Stimulated activated CD4-positive, alpha-beta T cell treated with anti-CD3 and anti-CD28 coated beads, Interleukin-1b, Interleukin-23, amount 100 ng/mL, for 1 hour (primary cell): ENCODE measurements at regions not wholly inside any gene's neighbourhood (a gene's known extent, or its start where the extent isn't known, plus 50 kb on each side); places are given as distances from the start of the nearest gene placed in this dataset.
"Not testable (repeated sequence)": the region's sequence is repeated elsewhere in the genome, so short reads cannot be mapped to it uniquely, and the experiment has no call there.

ENCODE experiments used
- DNase-seq, 2 donors: peaks; one replicate each; pipeline ENCODE4 v3.0.0-alpha.2; 2020; ENCODE audit warnings: low read depth in 2 of 2

- no peak for DNase-seq
Observed at GRCh38 chr2:147420947-147421675, 423.7 kb upstream of the ACVR2A start.

DNA sequence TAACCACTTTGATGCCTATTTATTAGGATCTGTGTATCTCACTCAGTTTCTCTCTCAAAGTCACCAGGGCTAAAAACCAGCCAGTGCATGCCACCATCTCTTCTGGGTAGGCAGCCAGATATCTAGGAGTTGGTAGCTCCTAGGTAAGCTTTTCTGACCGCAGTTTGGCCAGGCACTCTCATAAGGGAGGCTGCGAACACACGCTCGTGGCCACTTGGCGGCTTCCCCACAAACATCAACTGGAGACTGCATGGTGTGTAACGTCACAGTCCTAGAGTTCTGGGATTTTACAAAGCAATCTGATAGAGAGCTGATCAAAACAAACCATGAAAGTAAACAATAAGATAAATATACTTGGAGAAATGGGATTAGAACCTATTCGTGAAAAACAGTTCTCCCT is 424.3 kb upstream of the ACVR2A start:
- DNase-seq: no peak

DNA sequence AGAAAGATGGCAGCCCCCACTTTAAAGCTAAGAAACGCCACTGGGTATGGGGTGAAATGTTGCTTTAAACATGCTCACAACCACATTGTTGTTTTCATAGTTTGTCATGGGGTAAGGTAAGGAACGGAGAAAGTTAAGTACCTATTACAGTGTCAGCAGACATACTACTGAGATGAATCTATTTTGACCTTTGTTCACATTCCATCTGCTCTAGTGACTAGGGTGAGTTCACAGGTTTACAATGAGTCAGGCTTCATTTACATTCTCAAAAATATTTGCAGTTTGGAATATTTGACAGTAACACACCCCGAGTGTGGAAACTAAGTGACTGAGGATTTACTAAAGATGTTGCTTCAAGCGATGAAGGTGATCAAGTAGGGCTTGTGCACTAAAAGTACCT is 428.7 kb upstream of the ACVR2A start:
- no peak for DNase-seq

GRCh38 chr2:147414656-147415055 is 430.2 kb upstream of the ACVR2A start:
- DNase-seq: not testable (repeated sequence)

- DNase-seq: no peak
Observed at GRCh38 chr2:147408357-147408756, 436.5 kb upstream of the ACVR2A start.

DNA sequence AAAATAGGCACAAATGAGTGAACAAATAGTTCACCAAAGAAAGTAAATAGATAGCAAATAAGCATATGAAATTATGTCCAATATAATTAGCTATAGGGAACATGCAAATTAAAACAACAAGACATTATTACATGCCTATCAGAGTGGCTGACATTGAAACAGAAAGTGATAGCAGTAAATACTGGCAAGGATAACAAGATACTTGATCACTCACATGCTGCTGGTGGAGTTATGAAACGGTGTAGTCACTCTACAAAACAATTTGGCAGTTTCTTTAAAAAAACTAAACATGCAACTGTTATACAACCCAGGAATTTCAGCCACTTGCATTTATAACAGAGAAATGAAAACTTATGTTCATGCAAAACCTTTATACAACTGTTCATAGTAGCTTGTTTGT is 439.2 kb upstream of the ACVR2A start:
- no peak for DNase-seq

- DNase-seq: no peak
Observed at GRCh38 chr2:147398996-147399395, 445.8 kb upstream of the ACVR2A start.

- no peak for DNase-seq
Observed at GRCh38 chr2:147398301-147398700, 446.5 kb upstream of the ACVR2A start.

DNA sequence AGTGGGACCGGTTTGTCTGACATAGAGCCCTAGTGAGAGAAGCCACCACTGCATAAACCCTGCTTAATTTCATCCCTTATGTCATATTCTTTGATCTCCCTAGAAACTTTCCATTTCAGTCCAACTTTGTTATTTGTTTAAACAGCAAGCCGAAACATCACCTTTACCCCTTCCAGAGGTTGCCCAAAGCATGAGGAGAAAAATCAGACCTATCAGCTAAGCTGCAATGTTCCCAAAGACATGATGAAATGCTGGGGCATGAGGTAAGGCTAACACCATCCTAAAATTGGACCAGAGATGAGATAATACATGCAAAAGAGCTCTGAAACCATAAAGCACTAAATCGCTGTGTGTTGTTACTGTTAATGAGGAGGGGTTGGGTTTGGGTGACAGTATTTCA is 447.9 kb upstream of the ACVR2A start:
- no peak for DNase-seq

DNA sequence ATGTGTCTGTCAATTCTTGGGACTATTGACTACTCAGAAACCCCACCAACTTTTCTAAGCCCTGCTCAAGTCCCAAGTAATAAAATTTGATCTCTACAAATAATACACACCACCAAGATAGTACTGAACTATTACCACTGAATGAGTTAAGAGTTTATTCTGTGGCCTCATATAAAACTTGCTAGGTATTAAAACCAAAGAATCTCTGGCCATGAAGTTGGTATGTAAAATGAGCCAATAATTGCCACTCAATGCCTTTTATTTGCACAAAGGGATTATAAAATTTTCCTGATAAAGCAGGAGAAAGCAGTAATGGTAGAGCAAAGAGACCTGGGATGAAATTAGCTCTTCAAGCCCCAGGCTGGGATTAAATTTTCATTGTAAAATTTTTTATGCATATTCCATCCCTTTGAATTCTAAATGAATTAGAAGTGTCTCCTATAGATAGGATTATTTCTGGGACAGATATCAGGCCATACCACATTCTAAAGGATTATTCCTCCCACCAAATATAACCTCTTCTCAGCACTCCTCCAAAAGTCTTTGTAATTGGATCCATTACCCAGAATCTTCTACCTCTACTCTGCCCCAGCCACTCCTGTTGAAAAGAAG is 450.5 kb upstream of the ACVR2A start:
- no peak for DNase-seq

DNA sequence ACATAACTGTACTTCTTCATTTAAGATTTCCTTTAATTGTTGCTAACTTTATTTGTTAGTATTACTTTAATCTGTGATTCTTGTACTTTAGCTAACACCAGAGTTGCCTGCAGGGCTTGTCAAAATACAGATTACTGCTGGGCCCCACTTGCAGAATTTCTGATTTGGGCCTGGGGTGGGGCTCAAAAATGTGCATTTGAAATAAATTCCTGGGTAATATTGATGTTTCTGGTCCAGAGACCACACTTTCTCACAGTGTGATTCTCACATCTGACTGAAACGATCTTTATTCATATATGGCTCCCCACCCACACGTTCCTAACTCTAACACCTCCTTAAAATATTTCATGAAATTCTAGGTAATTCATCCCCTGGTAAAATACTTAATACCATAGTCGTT is 452.6 kb upstream of the ACVR2A start:
- no peak for DNase-seq

DNA sequence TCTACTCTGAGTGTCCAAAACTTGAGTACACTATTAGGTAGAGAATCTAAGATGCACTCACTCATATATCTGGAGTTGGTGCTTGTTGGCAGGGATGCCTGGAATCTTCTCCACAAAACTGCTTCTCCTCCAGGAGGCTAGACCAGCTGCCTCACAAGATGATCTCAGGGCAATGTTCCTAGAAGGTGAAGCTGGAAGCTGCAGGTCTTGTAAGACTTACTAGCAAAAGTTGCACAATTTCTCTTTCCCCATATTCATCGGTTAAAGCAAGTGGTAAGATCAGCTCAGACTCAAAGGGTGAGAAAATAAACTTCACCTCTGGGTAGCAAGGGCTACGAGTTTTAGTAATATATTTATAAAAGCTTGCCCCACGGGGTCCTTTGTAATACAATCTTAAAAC is 454.4 kb upstream of the ACVR2A start:
- no peak for DNase-seq

GRCh38 chr2:147389218-147389617 is 455.6 kb upstream of the ACVR2A start:
- no peak for DNase-seq

DNA sequence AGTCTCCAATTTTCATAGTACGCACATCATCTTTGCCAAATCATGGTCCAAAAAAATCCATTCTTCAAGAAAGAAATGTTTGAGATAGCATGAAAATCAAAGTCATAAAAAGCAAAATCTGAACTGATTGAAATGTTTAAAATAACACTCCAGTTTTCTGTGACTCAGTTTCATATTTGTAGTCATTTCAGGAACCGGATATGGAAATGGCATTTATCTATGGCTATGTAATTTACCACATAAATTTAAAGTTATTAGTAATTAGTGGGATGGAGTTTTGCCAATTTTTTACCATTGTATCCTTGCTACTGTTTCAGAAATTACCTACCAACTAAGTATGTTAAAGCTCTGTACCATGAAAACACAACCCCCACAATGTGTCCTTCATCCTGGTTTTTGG is 456.6 kb upstream of the ACVR2A start:
- DNase-seq: no peak

- no peak for DNase-seq
Observed at GRCh38 chr2:147386284-147386683, 458.5 kb upstream of the ACVR2A start.

DNA sequence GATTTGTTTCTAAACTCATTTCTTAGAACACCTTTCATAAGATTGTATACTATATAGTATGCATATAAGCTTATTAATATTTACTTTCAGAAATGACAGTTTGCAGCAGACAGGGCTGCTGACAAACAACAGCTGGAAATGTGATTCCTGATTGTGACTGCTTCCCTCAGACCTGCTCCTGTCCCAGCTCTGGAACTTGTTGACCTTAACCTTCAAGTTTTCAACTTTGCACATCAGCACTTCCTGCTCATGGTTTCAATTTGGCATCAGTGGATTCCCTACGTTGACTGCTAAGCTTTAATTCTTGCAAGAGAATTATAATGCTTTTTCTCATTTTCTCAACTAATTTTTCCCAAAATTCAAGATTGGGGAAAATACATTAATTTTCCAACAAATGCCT is 459.2 kb upstream of the ACVR2A start:
- DNase-seq: no peak

- DNase-seq: no peak
Observed at GRCh38 chr2:147384659-147385058, 460.2 kb upstream of the ACVR2A start.

DNA sequence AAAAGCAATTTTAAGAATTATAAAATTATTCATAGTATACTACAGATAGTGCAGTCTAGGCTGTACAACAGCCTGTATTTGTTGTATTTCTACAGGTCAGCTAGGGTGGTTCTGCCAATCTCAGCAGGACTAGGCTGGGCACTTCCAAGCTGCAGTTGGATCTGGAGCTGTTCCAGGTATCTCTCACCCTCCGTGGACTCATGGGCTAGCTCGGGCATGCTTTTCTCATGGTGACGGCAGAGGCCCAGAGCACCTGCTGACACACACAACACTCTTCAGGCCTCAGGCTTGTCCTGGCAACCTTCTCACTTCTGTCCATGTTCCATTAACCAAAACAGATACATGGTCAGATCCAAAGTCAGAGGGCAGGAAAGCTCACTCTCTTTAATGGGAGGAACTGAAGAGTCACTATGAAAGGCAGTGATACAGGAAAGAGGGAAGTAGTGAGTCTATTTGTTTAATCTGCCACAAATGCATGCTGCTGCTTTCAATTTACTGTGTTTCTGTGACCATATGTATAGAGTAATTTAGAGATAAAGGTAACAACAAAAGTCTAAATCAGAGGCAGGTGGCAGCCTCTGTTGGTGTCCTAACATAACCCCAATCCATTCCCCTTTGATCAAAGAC is 462.4 kb upstream of the ACVR2A start:
- DNase-seq: no peak

DNA sequence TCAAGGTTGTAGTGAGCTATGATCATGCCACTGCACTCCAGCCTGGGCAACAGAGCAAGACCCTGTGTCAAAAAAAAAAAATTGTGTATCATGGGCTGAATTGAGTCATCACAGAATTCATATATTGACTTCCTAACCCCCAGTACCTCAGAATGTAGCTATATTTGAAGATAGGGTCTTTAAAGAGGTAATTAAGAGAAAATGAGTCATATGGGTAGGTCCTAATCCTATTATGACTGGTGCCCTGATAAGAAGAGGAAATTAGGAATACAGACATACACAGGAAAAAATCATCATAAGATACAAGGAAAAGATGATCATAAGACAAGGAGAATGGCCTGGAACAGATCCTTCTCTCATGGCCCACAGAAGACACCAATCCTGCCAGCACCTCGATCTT is 466.4 kb upstream of the ACVR2A start:
- no peak for DNase-seq

DNA sequence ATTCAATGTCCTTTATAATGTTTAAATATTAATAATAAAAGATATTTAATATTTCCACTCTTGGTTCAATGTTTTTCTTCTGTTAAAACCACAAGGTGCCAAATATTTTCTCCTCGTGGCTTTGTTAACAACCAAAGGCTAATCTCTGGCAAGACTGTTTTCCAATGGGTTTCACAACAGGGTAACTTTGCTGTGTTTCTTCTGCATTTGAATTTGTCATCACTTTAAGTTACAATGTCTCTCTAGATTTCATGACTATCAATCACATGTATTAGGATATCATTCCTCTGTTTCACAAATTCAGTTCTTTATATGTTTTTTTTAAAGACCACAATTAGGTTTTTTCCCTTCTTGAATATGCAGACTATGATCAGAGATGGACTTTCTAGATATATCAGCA is 469.8 kb upstream of the ACVR2A start:
- DNase-seq: no peak

- DNase-seq: no peak
Observed at GRCh38 chr2:147374423-147374811, 470.4 kb upstream of the ACVR2A start.

GRCh38 chr2:147373800-147374422 is 470.9 kb upstream of the ACVR2A start:
- no peak for DNase-seq

DNA sequence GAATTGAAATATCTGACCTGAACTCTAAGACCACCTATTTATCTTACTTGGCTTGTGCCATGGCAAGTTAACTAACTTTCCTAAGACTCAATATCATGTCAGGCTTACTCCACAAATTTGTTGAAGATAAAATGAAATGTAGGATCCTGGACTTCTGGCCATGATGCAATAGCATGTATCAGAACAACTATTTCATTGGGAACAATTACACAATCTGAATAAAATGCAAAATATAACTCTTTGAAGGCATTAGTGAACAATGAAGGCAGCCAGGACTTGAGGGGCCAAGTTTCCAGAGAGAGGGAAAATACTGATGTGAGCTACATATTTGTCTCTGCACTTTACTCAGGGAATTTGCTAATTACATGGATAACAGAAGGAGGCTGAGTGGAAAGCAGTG is 476.5 kb upstream of the ACVR2A start:
- DNase-seq: no peak
